ENCODE measurements at regions not wholly inside any gene's neighbourhood (a gene's known extent, or its start where the extent isn't known, plus 50 kb on each side); places are given as distances from the start of the nearest gene placed in this dataset.

GRCh38 chr7:85525676-85526075, 338.8 kb upstream of the SEMA3D start:
- no peaks in the 10 kb centered on the region for H3K4me1 ChIP-seq (ENCODE audit: control insufficient read depth in 2 of 2, insufficient read depth in 2 of 2, low read length in 2 of 2)
- ATAC-seq (ENCODE audit: low read depth) (no peak), DNase-seq (no peak)
- POLR2A ChIA-PET = no interaction called here
- no peaks in the 10 kb centered on the region for H3K36me3 ChIP-seq (replicated peaks in 1 of 2; ENCODE audit: control extremely low read depth in 1 of 2, control insufficient read depth in 1 of 2, extremely low read depth in 1 of 2, insufficient read depth in 2 of 2, low read length in 1 of 2)
- CTCF ChIA-PET = no interaction called here
- H3K27me3 Mint-ChIP-seq = no peaks in the 10 kb centered on the region
- H3K4me2 ChIP-seq (replicated peaks; ENCODE audit: low read depth, low read length, poor library complexity, severe bottlenecking) = no peak overlapping the region
- intact Hi-C loops (cut with micrococcal nuclease) = no loop called here
- H3K27me3 ChIP-seq (replicated peaks in 1 of 4; ENCODE audit: control extremely low read depth in 1 of 4, control insufficient read depth in 3 of 4, insufficient read depth in 4 of 4, low read length in 3 of 4) = no peaks in the 10 kb centered on the region
- no peaks in the 10 kb centered on the region for H3K9me3 Mint-ChIP-seq (ENCODE audit: insufficient read depth)
- no peaks in the 10 kb centered on the region for H3K79me2 ChIP-seq (ENCODE audit: control insufficient read depth, insufficient read depth, low read length)
- H3K4me3 ChIP-seq (ENCODE audit: control extremely low read depth in 1 of 5, extremely low read depth in 1 of 5, insufficient read depth in 1 of 5, low read depth in 2 of 5, low read length in 4 of 5) = no peak overlapping the region
- H2AFZ ChIP-seq (ENCODE audit: insufficient read depth, low read depth, low read length, poor library complexity, severe bottlenecking) = no peak overlapping the region
- no peaks in the 10 kb centered on the region for H3K9me3 ChIP-seq (ENCODE audit: control extremely low read depth in 1 of 3, control insufficient read depth in 2 of 3, insufficient read depth in 1 of 3, low read length in 2 of 3)
- TF ChIP-seq EZH2 (IDR thresholded peaks at IDR 0.05; ENCODE audit: borderline replicate concordance, insufficient read depth, low read depth, low read length, poor library complexity, severe bottlenecking) (no peak), CTCF (IDR thresholded peaks at IDR 0.05) (no peak)
- no peak overlapping the region for H3K4me3 Mint-ChIP-seq
- no peaks in the 10 kb centered on the region for H4K20me1 ChIP-seq (ENCODE audit: control insufficient read depth, insufficient read depth, low read length, poor library complexity, severe bottlenecking)
- H3K27ac ChIP-seq (ENCODE audit: low read length in 2 of 2) = no peak overlapping the region
- no peak overlapping the region for H3K9ac ChIP-seq (ENCODE audit: low read length)
- no peak overlapping the region for H3K27ac Mint-ChIP-seq
- no peaks in the 10 kb centered on the region for H3K4me1 Mint-ChIP-seq

- 91% methylated on average over 1 of the region's 4 CpGs for WGBS (ENCODE audit: insufficient coverage)
- ChIA-PET POLR2A (no interaction called here), CTCF (interaction anchor here (0.6 kb wide), 1 partner anchor 1084 kb away, joined by 3 read pairs; no protein-coding TSS in a partner anchor)
- intact Hi-C loops (cut with micrococcal nuclease) = no loop called here
- no peaks in the 10 kb centered on the region for H3K4me1 ChIP-seq (ENCODE audit: control insufficient read depth in 2 of 2, insufficient read depth in 2 of 2, low read length in 2 of 2)
- no peak overlapping the region for H2AFZ ChIP-seq (ENCODE audit: insufficient read depth, low read depth, low read length, poor library complexity, severe bottlenecking)
- no peak overlapping the region for H3K9ac ChIP-seq (ENCODE audit: low read length)
- TF ChIP-seq EZH2 (IDR thresholded peaks at IDR 0.05; ENCODE audit: borderline replicate concordance, insufficient read depth, low read depth, low read length, poor library complexity, severe bottlenecking) (no peak), CTCF (IDR thresholded peaks at IDR 0.05) (no peak)
- H3K4me2 ChIP-seq (replicated peaks; ENCODE audit: low read depth, low read length, poor library complexity, severe bottlenecking) = no peak overlapping the region
- Mint-ChIP-seq H3K4me1 (no peaks in the 10 kb centered on the region), H3K9me3 (ENCODE audit: insufficient read depth) (no peaks in the 10 kb centered on the region), H3K4me3 (no peak overlapping the region), H3K27me3 (no peaks in the 10 kb centered on the region), H3K27ac (no peak overlapping the region)
- no peaks in the 10 kb centered on the region for H3K79me2 ChIP-seq (ENCODE audit: control insufficient read depth, insufficient read depth, low read length)
- no peaks in the 10 kb centered on the region for H3K36me3 ChIP-seq (replicated peaks in 1 of 2; ENCODE audit: control extremely low read depth in 1 of 2, control insufficient read depth in 1 of 2, extremely low read depth in 1 of 2, insufficient read depth in 2 of 2, low read length in 1 of 2)
- ATAC-seq (ENCODE audit: low read depth) = no peak
- H3K9me3 ChIP-seq (ENCODE audit: control extremely low read depth in 1 of 3, control insufficient read depth in 2 of 3, insufficient read depth in 1 of 3, low read length in 2 of 3) = no peaks in the 10 kb centered on the region
- H3K27ac ChIP-seq (ENCODE audit: low read length in 2 of 2) = no peak overlapping the region
- H3K4me3 ChIP-seq (ENCODE audit: control extremely low read depth in 1 of 5, extremely low read depth in 1 of 5, insufficient read depth in 1 of 5, low read depth in 2 of 5, low read length in 4 of 5) = no peak overlapping the region
- no peak for DNase-seq
- H4K20me1 ChIP-seq (ENCODE audit: control insufficient read depth, insufficient read depth, low read length, poor library complexity, severe bottlenecking) = no peaks in the 10 kb centered on the region
- no peaks in the 10 kb centered on the region for H3K27me3 ChIP-seq (replicated peaks in 1 of 4; ENCODE audit: control extremely low read depth in 1 of 4, control insufficient read depth in 3 of 4, insufficient read depth in 4 of 4, low read length in 3 of 4)
Measured at GRCh38 chr7:85522070-85522469, 335.2 kb upstream of the SEMA3D start.
